ENCODE measurements at regions not wholly inside any gene's neighbourhood (a gene's known extent, or its start where the extent isn't known, plus 50 kb on each side); places are given as distances from the start of the nearest gene placed in this dataset.
A peak's percentile ranks its signal among the peaks of the same experiment; 100 is the strongest.

- TF ChIP-seq KDM4A (IDR thresholded peaks at IDR 0.05; ENCODE audit: low read depth, low read length, severe bottlenecking) (peak; percentile 54), TAF7 (optimal IDR thresholded peaks at IDR 0.05; ENCODE audit: borderline replicate concordance, low read depth, low read length) (no peak), JUN (IDR thresholded peaks at IDR 0.05; ENCODE audit: low read depth, low read length) (no peak)
Measured at GRCh38 chr12:39145175-39145999, 240.0 kb upstream of the CPNE8 start (continued).
